ENCODE measurements at regions not wholly inside any gene's neighbourhood (a gene's known extent, or its start where the extent isn't known, plus 50 kb on each side); places are given as distances from the start of the nearest gene placed in this dataset.

- Histone ChIP-seq H2BK15ac (ENCODE audit: low read length) (no peak overlapping the region), H2BK12ac (ENCODE audit: low read depth, low read length) (no peak overlapping the region), H2BK20ac (ENCODE audit: low read length) (no peak overlapping the region), H3K18ac (ENCODE audit: extremely low read depth, low read length) (no peak overlapping the region), H2AK5ac (ENCODE audit: low read depth, low read length) (no peak overlapping the region), H3K56ac (replicated peaks; ENCODE audit: insufficient read length, low read depth, low read length) (no peak overlapping the region), H3K23ac (ENCODE audit: insufficient read length) (no peak overlapping the region), H3K27ac (ENCODE audit: low read depth, low read length) (no peak overlapping the region), H3K4me2 (ENCODE audit: insufficient read depth in 1 of 2, low read depth in 2 of 2, low read length in 2 of 2) (no peak overlapping the region), H3K14ac (ENCODE audit: insufficient read length) (no peak overlapping the region), H3K4me1 (replicated peaks in 1 of 4; ENCODE audit: control insufficient read depth in 3 of 4, insufficient read depth in 4 of 4, low read length in 3 of 4) (no peaks in the 10 kb centered on the region), H3K23me2 (ENCODE audit: low read depth, low read length) (no peaks in the 10 kb centered on the region), H3K4ac (replicated peaks; ENCODE audit: insufficient read length, low read depth, low read length) (no peak overlapping the region), H3K79me1 (ENCODE audit: low read depth, low read length) (no peaks in the 10 kb centered on the region), H3K36me3 (ENCODE audit: control insufficient read depth in 2 of 4, insufficient read depth in 4 of 4, low read length in 3 of 4) (no peaks in the 10 kb centered on the region), H4K91ac (replicated peaks; ENCODE audit: insufficient read length, low read length) (no peak overlapping the region), H2BK120ac (replicated peaks; ENCODE audit: low read depth, low read length) (no peak overlapping the region), H3K79me2 (ENCODE audit: control insufficient read depth in 1 of 2, insufficient read depth in 2 of 2, low read length in 2 of 2) (no peaks in the 10 kb centered on the region), H4K8ac (ENCODE audit: extremely low read depth, insufficient read depth, low read length) (no peak overlapping the region; the same call in 1 of the 2 replicates), H3K9ac (replicated peaks in 1 of 4; ENCODE audit: extremely low read depth in 1 of 4, low read depth in 3 of 4, low read length in 3 of 4) (no peak overlapping the region), H3K4me3 (ENCODE audit: extremely low read depth in 1 of 4, insufficient read depth in 2 of 4, low read depth in 3 of 4, low read length in 4 of 4) (no peak overlapping the region), H4K20me1 (replicated peaks in 1 of 2; ENCODE audit: control insufficient read depth in 1 of 2, insufficient read depth in 2 of 2, low read length in 2 of 2) (no peaks in the 10 kb centered on the region), H4K5ac (ENCODE audit: insufficient read length, low read depth, low read length) (no peak overlapping the region), H3K9me3 (ENCODE audit: insufficient read depth in 2 of 2, low read depth in 1 of 2, low read length in 1 of 2) (peaks cover 6 to 8% of the 10 kb centered on the region in 2 experiments; a peak in 1 of 4 replicates), H3K27me3 (replicated peaks in 1 of 4; ENCODE audit: control insufficient read depth in 3 of 4, extremely low read depth in 1 of 4, insufficient read depth in 3 of 4, low read length in 3 of 4) (no peaks in the 10 kb centered on the region), H2AFZ (ENCODE audit: low read length) (no peak overlapping the region), H2BK5ac (ENCODE audit: low read depth, low read length) (no peak overlapping the region)
- DNase-seq (ENCODE audit: low read depth in 1 of 2, low spot score in 2 of 2) (no peak), FAIRE-seq (no peak)
- POLR2A ChIA-PET (ENCODE audit: partially characterized antibody) = interaction anchor here (1.2 kb wide), 1 partner anchor 261 kb away, joined by 3 read pairs; no protein-coding TSS in a partner anchor
- CTCF ChIA-PET (ENCODE audit: partially characterized antibody) = no interaction called here
- WGBS, 2 experiments (ENCODE audit: extremely low coverage in 1 of 2, insufficient coverage in 1 of 2, insufficient read length in 1 of 2, insufficient replicate concordance in 2 of 2, low coverage in 1 of 2, low lambda C conversion rate in 2 of 2, missing lambda C conversion rate in 1 of 2) = 65% methylated on average over 4 of the region's 4 CpGs; no CpG with 5 or more reads in 1 of the 2 experiments
- TF ChIP-seq GABPA (IDR thresholded peaks at IDR 0.05; ENCODE audit: borderline replicate concordance, insufficient read depth, low read length) (no peak), RNF2 (IDR thresholded peaks at IDR 0.05; ENCODE audit: borderline replicate concordance, low read depth, low read length, missing control alignments, poor library complexity, severe bottlenecking) (no peak), NANOG (IDR thresholded peaks at IDR 0.05; ENCODE audit: insufficient read depth, low read depth, low read length, poor library complexity, severe bottlenecking) (no peak), EZH2 (IDR thresholded peaks at IDR 0.05; ENCODE audit: low read depth, low read length, severe bottlenecking) (no peak), CREB1 (IDR thresholded peaks at IDR 0.05) (no peak), SIX5 (IDR thresholded peaks at IDR 0.05; ENCODE audit: low read depth, low read length) (no peak), CHD1 (IDR thresholded peaks at IDR 0.05; ENCODE audit: low read depth, low read length) (no peak), SIN3A (conservative IDR thresholded peaks at IDR 0.05 in 1 of 2, IDR thresholded peaks at IDR 0.05 in 1 of 2; ENCODE audit: low read depth in 1 of 2, low read length in 2 of 2) (no peak), EP300 (IDR thresholded peaks at IDR 0.05; ENCODE audit: borderline replicate concordance in 1 of 2, low read depth in 2 of 2, low read length in 2 of 2) (no peak), YY1 (IDR thresholded peaks at IDR 0.05; ENCODE audit: low read depth, low read length) (no peak), BACH1 (IDR thresholded peaks at IDR 0.05; ENCODE audit: low read length) (no peak), SIRT6 (IDR thresholded peaks at IDR 0.05; ENCODE audit: low read length) (no peak), KDM1A (IDR thresholded peaks at IDR 0.05; ENCODE audit: borderline replicate concordance, low read length) (no peak), SAP30 (IDR thresholded peaks at IDR 0.05; ENCODE audit: insufficient read depth, insufficient replicate concordance, low read length) (no peak)
Observed at GRCh38 chr6:125453516-125453915, 151.7 kb upstream of the HDDC2 start.

All from H1 (cell line).